Effector memory CD4-positive, alpha-beta T cell (primary cell): ENCODE measurements at regions not wholly inside any gene's neighbourhood (a gene's known extent, or its start where the extent isn't known, plus 50 kb on each side); places are given as distances from the start of the nearest gene placed in this dataset.
A peak's percentile ranks its signal among the peaks of the same experiment; 100 is the strongest.
"Not testable (repeated sequence)": the region's sequence is repeated elsewhere in the genome, so short reads cannot be mapped to it uniquely, and the experiment has no call there.

ENCODE experiments used
- DNase-seq, 3 donors: peaks; one replicate each; pipeline ENCODE4 v3.0.0-alpha.2; 2020
- H3K27ac ChIP-seq: 2 replicates; pipeline ENCODE4 v1.7.0; 2013; ENCODE audit warnings: mild to moderate bottlenecking, low read length, moderate library complexity; ENCODE audit not compliant: insufficient read depth, poor library complexity, severe bottlenecking
- H3K27me3 ChIP-seq: replicated peaks from 2 replicates; pipeline ENCODE4 v1.7.0; 2013; ENCODE audit warnings: mild to moderate bottlenecking, low read length; ENCODE audit not compliant: insufficient read depth, control insufficient read depth, poor library complexity, severe bottlenecking
- H3K36me3 ChIP-seq: 2 replicates; pipeline ENCODE4 v1.7.0; 2013; ENCODE audit warnings: mild to moderate bottlenecking, low read length, moderate library complexity; ENCODE audit not compliant: control insufficient read depth, insufficient read depth
- H3K4me1 ChIP-seq: 2 replicates; pipeline ENCODE4 v1.7.0; 2013; ENCODE audit warnings: low read length, mild to moderate bottlenecking; ENCODE audit not compliant: control insufficient read depth, insufficient read depth, poor library complexity, severe bottlenecking
- H3K4me3 ChIP-seq: 2 replicates; pipeline ENCODE4 v1.7.0; 2013; ENCODE audit warnings: low read length, low read depth, mild to moderate bottlenecking; ENCODE audit not compliant: insufficient read depth, poor library complexity, severe bottlenecking
- H3K9me3 ChIP-seq: 2 replicates; pipeline ENCODE4 v1.7.0; 2013; ENCODE audit warnings: mild to moderate bottlenecking, low read length, moderate library complexity; ENCODE audit not compliant: control insufficient read depth

GRCh38 chr4:108443585-108443984 is 176.8 kb upstream of the RPL34 start:
- H3K27me3 ChIP-seq = no peaks in the 10 kb centered on the region
- no peak overlapping the region for H3K4me3 ChIP-seq
- no peak for DNase-seq
- H3K36me3 ChIP-seq = no peaks in the 10 kb centered on the region
- H3K4me1 ChIP-seq = no peaks in the 10 kb centered on the region
- H3K9me3 ChIP-seq = no peaks in the 10 kb centered on the region
- no peak overlapping the region for H3K27ac ChIP-seq

DNA sequence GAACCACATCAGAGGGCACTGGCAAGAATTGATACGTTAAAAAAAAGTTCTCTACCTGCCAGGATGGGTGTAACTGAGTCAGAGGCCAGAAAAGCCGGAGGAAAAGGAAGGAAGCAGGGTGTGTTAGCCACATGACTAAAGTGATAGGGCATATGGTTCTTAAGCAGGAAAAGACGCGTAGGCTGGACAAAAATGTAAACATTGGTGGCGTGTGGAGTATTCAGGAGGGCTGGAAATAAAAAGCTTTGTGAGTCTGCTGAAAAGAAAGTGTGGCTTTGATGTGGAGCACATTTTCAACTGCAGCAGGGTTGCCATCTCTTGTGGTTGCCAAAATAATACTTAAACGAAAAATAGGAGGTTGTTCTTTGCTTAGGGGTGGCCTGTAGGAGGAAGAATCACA is 186.5 kb upstream of the RPL34 start:
- DNase-seq = peak in 1 of 3 donors; percentile 9
- Histone ChIP-seq H3K27ac (no peak overlapping the region), H3K9me3 (no peaks in the 10 kb centered on the region), H3K4me1 (peaks cover 30% of the 10 kb centered on the region), H3K4me3 (no peak overlapping the region), H3K27me3 (no peaks in the 10 kb centered on the region), H3K36me3 (no peaks in the 10 kb centered on the region)

- H3K27me3 ChIP-seq, H3K36me3 ChIP-seq, H3K4me3 ChIP-seq, H3K9me3 ChIP-seq, DNase-seq, H3K27ac ChIP-seq: not testable (repeated sequence)
- peaks cover 30% of the 10 kb centered on the region for H3K4me1 ChIP-seq
These were observed 187.0 kb upstream of the RPL34 start for GRCh38 chr4:108433394-108433793.

- Histone ChIP-seq H3K27me3 (no peaks in the 10 kb centered on the region), H3K9me3 (no peaks in the 10 kb centered on the region), H3K36me3 (no peaks in the 10 kb centered on the region), H3K4me3 (no peak overlapping the region), H3K4me1 (peaks cover 30% of the 10 kb centered on the region), H3K27ac (peak overlapping the region; percentile 22)
- DNase-seq = no peak
These were observed 188.0 kb upstream of the RPL34 start for GRCh38 chr4:108432418-108432817.

- Histone ChIP-seq H3K36me3 (no peaks in the 10 kb centered on the region), H3K27ac (no peak overlapping the region), H3K4me1 (peaks cover 30% of the 10 kb centered on the region), H3K9me3 (no peaks in the 10 kb centered on the region), H3K4me3 (no peak overlapping the region), H3K27me3 (no peaks in the 10 kb centered on the region)
- DNase-seq = no peak
These were observed 188.4 kb upstream of the RPL34 start for GRCh38 chr4:108431986-108432385.

DNA sequence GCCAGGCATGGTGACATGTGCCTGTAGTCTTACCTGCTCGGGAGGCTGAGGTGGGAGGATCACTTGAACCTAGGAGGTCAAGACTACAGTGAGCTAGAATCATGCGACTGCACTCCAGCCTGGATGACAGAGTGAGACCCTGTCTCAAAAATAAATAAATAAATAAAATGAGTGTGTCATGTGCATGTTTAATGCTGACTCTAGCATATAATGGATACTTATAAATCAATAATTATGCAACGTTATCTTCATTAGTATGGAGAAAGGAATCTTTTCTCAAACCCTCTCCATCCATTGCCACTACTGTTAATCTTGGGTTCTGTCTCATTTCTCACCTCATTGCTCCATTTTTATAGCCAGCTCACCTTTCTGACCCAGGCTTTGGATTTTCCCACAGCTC is 189.5 kb upstream of the RPL34 start:
- DNase-seq = no peak
- H3K36me3 ChIP-seq = no peaks in the 10 kb centered on the region
- no peak overlapping the region for H3K4me3 ChIP-seq
- H3K4me1 ChIP-seq = peaks cover 30% of the 10 kb centered on the region
- no peaks in the 10 kb centered on the region for H3K27me3 ChIP-seq
- H3K9me3 ChIP-seq = no peaks in the 10 kb centered on the region
- H3K27ac ChIP-seq = no peak overlapping the region

- H3K9me3 ChIP-seq = no peaks in the 10 kb centered on the region
These were observed 190.7 kb upstream of the RPL34 start for GRCh38 chr4:108429662-108430061.

GRCh38 chr4:108428923-108429322 is 191.5 kb upstream of the RPL34 start:
- no peak for DNase-seq
- H3K27ac ChIP-seq = no peak overlapping the region
- no peaks in the 10 kb centered on the region for H3K36me3 ChIP-seq
- no peaks in the 10 kb centered on the region for H3K9me3 ChIP-seq
- H3K4me3 ChIP-seq = no peak overlapping the region
- H3K4me1 ChIP-seq = peaks cover 17% of the 10 kb centered on the region
- H3K27me3 ChIP-seq = no peaks in the 10 kb centered on the region

More at GRCh38 chr4:108429662-108430061, 190.7 kb upstream of the RPL34 start:
- no peaks in the 10 kb centered on the region for H3K27me3 ChIP-seq
- peaks cover 25% of the 10 kb centered on the region for H3K4me1 ChIP-seq
- no peak overlapping the region for H3K4me3 ChIP-seq
- no peak for DNase-seq
- no peaks in the 10 kb centered on the region for H3K36me3 ChIP-seq
- H3K27ac ChIP-seq = no peak overlapping the region

DNA sequence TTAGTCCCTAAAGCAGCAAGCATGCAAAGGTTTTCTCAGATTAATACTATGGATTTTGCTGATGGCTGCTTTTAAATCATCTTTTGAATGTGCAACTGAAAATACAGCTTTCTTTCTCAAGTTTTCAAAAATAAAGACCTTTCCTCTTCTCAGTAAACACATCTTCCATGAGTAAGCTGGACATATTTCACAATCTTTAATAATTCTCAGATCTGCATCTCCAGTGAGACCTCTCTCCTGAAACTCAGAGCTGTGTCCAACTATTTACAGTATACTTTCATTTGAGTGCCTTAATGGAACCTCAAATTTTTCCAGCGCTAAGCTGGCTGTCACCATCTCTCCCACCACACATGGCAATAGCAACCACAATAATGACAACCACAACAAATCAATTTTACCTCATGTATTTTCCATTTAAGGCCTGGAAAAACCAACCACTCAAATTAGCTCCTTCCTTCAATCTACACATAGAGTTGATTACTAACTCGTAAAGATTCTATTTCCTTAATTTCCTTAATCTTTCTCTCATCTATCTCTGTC is 192.4 kb upstream of the RPL34 start:
- H3K27ac ChIP-seq = no peak overlapping the region
- no peaks in the 10 kb centered on the region for H3K9me3 ChIP-seq
- peaks cover 11% of the 10 kb centered on the region for H3K4me1 ChIP-seq
- H3K36me3 ChIP-seq = no peaks in the 10 kb centered on the region
- no peak for DNase-seq
- H3K27me3 ChIP-seq = no peaks in the 10 kb centered on the region
- H3K4me3 ChIP-seq = no peak overlapping the region

GRCh38 chr4:108426493-108426892 is 193.9 kb upstream of the RPL34 start:
- H3K4me1 ChIP-seq = no peaks in the 10 kb centered on the region
- no peak overlapping the region for H3K27ac ChIP-seq
- H3K9me3 ChIP-seq = no peaks in the 10 kb centered on the region
- H3K4me3 ChIP-seq = no peak overlapping the region
- DNase-seq = no peak
- H3K36me3 ChIP-seq = no peaks in the 10 kb centered on the region
- no peaks in the 10 kb centered on the region for H3K27me3 ChIP-seq
